ENCODE measurements at regions not wholly inside any gene's neighbourhood (a gene's known extent, or its start where the extent isn't known, plus 50 kb on each side); places are given as distances from the start of the nearest gene placed in this dataset.

- DNase-seq (ENCODE audit: low spot score): no peak
These were observed 259.0 kb upstream of the G2E3 start for GRCh38 chr14:30299915-30300314.

GRCh38 chr14:30303350-30303749, 255.6 kb upstream of the G2E3 start:
- no peak for DNase-seq (ENCODE audit: low spot score)

GRCh38 chr14:30305346-30305745, 253.6 kb upstream of the G2E3 start:
- no peak for DNase-seq (ENCODE audit: low spot score)

GRCh38 chr14:30309405-30309804, 249.6 kb upstream of the G2E3 start:
- no peak for DNase-seq (ENCODE audit: low spot score)

GRCh38 chr14:30312214-30312613, 246.7 kb upstream of the G2E3 start:
- DNase-seq (ENCODE audit: low spot score): no peak

GRCh38 chr14:30317729-30318128, 241.2 kb upstream of the G2E3 start:
- DNase-seq (ENCODE audit: low spot score): no peak

- DNase-seq (ENCODE audit: low spot score): no peak
These were observed 236.1 kb upstream of the G2E3 start for GRCh38 chr14:30322819-30323218.

GRCh38 chr14:30330033-30330432, 228.9 kb upstream of the G2E3 start:
- DNase-seq (ENCODE audit: low spot score): no peak

GRCh38 chr14:30330445-30330844, 228.5 kb upstream of the G2E3 start:
- peak; percentile 1 for DNase-seq (ENCODE audit: low spot score)

GRCh38 chr14:30331030-30331429, 227.9 kb upstream of the G2E3 start:
- DNase-seq (ENCODE audit: low spot score): no peak

- no peak for DNase-seq (ENCODE audit: low spot score)
These were observed 226.6 kb upstream of the G2E3 start for GRCh38 chr14:30332374-30332773.

- DNase-seq (ENCODE audit: low spot score): peak; percentile 12
These were observed 225.0 kb upstream of the G2E3 start for GRCh38 chr14:30333934-30334333.

GRCh38 chr14:30337456-30337855, 221.5 kb upstream of the G2E3 start:
- no peak for DNase-seq (ENCODE audit: low spot score)

- DNase-seq (ENCODE audit: low spot score): no peak
These were observed 219.6 kb upstream of the G2E3 start for GRCh38 chr14:30339311-30339901.

- DNase-seq (ENCODE audit: low spot score): no peak
These were observed 218.5 kb upstream of the G2E3 start for GRCh38 chr14:30340495-30340894.

GRCh38 chr14:30345511-30345910, 213.4 kb upstream of the G2E3 start:
- no peak for DNase-seq (ENCODE audit: low spot score)

GRCh38 chr14:30348445-30348844, 210.5 kb upstream of the G2E3 start:
- no peak for DNase-seq (ENCODE audit: low spot score)

- no peak for DNase-seq (ENCODE audit: low spot score)
These were observed 209.4 kb upstream of the G2E3 start for GRCh38 chr14:30349520-30349919.

- no peak for DNase-seq (ENCODE audit: low spot score)
These were observed 204.5 kb upstream of the G2E3 start for GRCh38 chr14:30354439-30354838.

GRCh38 chr14:30355431-30355913, 203.5 kb upstream of the G2E3 start:
- DNase-seq (ENCODE audit: low spot score): peak; percentile 2

GRCh38 chr14:30356438-30357202, 202.3 kb upstream of the G2E3 start:
- DNase-seq (ENCODE audit: low spot score): no peak

GRCh38 chr14:30357791-30358190, 201.2 kb upstream of the G2E3 start:
- DNase-seq (ENCODE audit: low spot score): no peak

- no peak for DNase-seq (ENCODE audit: low spot score)
These were observed 196.4 kb upstream of the G2E3 start for GRCh38 chr14:30362369-30363218.
